ENCODE measurements at regions not wholly inside any gene's neighbourhood (a gene's known extent, or its start where the extent isn't known, plus 50 kb on each side); places are given as distances from the start of the nearest gene placed in this dataset.

DNA sequence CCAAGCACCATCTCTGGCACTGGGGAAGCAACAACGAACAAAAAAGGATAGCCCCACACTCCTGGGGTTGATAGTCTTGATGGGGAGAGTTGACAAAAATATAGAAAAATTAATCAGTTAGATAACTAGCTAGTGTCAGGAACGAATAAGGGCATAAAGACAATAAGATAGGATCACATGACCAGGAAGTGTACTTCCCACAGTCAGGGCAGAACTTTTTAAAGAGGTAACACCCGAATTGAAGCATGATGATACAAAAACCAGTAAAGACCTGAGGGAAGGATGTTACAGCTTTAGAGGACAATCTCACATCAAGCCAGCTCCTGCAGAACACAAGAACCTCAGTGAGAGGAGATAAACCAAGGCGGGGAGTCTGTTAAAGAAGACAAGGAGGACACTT lies 295.4 kb upstream of the CRIM1 start:
- DNase-seq (ENCODE audit: low read depth in 2 of 2, low spot score in 1 of 2), result no peak

DNA sequence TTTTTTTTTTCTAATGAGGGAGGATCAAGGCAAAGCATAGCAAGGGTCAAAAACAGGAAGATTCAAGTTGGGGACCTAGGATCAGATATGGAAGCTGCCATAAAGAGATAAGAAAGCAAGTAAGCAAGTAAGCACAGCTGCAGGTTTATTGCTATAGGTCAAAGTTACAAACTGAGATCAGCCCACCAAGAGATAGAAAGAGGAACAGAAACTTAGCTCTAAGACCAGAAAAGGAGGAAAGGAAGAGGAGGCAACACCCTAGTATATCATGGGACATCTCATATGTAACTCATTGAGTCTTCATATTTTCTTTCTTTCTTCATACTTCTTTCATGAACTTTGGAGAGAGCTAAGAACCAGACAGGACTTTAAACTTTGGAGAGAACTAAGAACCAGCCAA lies 295.9 kb upstream of the CRIM1 start:
- no peak for DNase-seq (ENCODE audit: low read depth in 2 of 2, low spot score in 1 of 2)

DNA sequence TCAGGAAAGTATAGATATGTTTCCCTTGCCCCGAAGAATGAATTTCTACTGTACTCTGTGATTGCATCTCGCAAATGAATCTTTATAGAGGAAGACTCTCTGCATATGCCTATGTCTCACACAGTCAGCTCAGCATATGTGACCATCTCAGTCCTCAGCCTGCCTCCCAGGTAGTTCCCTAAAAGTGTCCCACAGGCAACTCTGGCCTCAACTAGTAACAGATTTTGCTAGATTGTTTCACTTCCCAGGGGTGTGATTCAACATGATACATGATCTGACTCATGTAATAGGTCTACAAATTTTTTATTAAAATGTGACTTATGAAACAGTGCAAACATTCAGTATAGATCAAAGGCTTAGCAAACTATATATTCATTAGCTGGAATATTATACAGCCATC lies 296.6 kb upstream of the CRIM1 start:
- DNase-seq (ENCODE audit: low read depth in 2 of 2, low spot score in 1 of 2), result no peak

- no peak for DNase-seq (ENCODE audit: low read depth in 2 of 2, low spot score in 1 of 2)
Measured at GRCh38 chr2:36058076-36058475, 297.5 kb upstream of the CRIM1 start.

DNA sequence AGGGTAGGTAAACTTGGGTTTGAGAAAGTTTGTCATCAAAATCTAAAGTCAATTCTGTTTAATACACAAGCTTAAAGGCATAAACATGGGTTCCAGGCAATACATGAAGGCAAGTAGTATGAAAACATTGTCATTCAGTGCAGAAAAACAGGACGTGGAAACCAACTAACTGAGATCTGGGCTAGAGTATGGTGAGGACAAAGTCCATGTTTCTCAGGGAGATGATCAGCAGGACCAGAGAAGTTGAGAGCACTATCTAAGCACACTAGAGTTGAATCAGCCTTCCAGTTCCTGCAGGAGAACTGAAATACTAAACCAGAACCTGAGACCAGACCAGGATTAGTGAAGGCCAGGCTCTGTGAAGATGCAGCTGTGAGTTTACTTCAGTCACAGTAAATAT lies 302.8 kb upstream of the CRIM1 start:
- no peak for DNase-seq (ENCODE audit: low read depth in 2 of 2, low spot score in 1 of 2)

- DNase-seq (ENCODE audit: low read depth in 2 of 2, low spot score in 1 of 2), result no peak
Measured at GRCh38 chr2:36044411-36044810, 311.2 kb upstream of the CRIM1 start.

DNA sequence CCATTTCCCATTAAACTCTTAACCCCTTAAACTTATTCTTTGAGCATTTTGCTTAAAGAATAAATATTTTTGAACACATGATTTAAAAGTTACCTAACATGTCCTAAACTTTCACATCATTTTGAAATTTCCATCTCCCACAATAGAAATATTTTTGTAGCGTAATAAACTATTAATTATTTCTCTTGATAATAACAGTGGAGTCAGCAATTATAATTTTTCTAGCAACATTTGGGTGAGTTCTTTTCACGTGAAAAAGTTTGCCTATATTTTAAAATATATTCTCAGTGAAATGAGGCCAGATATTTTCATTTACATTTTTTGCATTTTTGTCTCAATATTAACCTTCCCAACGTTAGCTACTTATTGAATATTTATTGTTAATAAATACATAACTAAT lies 320.4 kb upstream of the CRIM1 start:
- DNase-seq (ENCODE audit: low read depth in 2 of 2, low spot score in 1 of 2), result no peak

DNA sequence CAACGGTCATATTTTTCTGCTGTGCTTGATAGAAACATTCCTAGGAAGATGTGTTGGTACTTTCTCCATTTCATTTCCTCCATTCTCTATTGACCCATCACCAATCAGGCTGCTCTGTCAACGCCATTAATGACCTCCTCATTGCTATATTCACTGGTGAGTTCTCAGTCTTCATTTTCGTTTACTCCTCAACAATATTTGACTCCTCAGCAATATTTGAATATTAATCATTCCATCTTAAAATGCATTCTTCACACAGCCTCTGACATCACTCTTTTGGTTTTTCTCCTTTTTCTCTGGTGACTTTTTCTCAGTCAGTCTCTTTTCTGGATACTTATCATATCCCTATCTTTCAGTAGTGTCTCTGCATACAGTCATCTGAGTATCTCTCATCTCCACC lies 323.5 kb upstream of the CRIM1 start:
- DNase-seq (ENCODE audit: low read depth in 2 of 2, low spot score in 1 of 2), result no peak

GRCh38 chr2:36031471-36031870 lies 324.1 kb upstream of the CRIM1 start:
- DNase-seq (ENCODE audit: low read depth in 2 of 2, low spot score in 1 of 2), result no peak

DNA sequence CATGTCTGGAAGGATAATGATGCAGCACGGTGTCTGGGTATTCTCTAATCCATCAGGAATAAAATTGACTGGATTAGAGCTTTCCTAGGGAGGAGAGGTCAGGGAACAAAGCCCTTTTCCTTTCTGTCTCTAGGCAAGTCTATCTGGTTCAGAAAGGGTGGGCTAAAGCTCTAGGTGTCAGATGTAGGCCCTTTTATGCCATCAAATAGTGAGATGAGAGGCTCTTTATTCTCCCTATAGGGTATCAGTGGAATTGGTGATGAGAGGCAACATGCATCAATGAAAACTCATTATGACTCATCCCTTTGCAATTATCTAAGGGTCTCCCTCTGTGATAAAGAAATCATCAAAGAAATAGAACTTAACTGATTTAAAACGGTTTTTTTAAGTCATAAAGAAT lies 328.0 kb upstream of the CRIM1 start:
- no peak for DNase-seq (ENCODE audit: low read depth in 2 of 2, low spot score in 1 of 2)

GRCh38 chr2:36013064-36013463 lies 342.5 kb upstream of the CRIM1 start:
- DNase-seq (ENCODE audit: low read depth in 2 of 2, low spot score in 1 of 2), result no peak

DNA sequence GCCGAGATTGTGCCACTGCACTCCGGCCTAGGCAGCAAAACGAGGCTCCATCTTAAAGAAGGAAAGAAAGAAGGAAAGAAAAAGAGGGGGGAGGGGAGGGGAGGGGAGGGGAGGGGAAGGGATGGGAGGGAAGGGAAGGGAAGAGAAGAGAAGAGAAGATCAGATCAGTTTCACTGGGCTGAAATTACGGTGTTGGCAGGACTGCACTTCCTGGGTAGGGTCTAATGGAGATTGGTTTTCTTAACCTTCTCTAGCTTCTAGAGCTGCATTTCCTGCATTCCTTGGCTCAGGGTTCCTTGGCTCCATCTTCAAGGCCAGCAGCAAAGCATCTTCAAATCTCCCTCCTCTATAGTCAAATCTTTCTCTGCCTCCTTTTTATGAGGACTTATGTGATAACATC lies 349.1 kb upstream of the CRIM1 start:
- no peak for DNase-seq (ENCODE audit: low read depth in 2 of 2, low spot score in 1 of 2)

GRCh38 chr2:36002941-36003340 lies 352.6 kb upstream of the CRIM1 start:
- DNase-seq (ENCODE audit: low read depth in 2 of 2, low spot score in 1 of 2), result no peak

DNA sequence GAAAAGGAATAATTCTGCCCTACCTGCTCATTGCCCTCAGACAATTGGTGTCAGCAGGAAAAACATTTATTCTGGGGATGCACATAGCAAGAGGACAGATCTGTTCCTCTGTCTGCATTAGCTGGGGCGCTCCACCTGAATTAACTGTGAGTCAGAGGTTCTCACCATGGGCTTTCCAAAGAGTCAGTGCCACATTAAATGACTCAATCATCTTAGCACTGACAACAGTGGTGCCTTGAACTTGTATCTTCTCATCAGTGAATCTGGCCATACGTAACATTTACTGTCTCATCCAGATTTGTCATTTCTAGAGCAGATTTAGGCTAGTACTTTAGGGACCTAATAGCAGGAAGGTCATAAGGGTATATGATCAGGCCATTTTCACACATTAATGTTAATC lies 358.1 kb upstream of the CRIM1 start:
- no peak for DNase-seq (ENCODE audit: low read depth in 2 of 2, low spot score in 1 of 2)

DNA sequence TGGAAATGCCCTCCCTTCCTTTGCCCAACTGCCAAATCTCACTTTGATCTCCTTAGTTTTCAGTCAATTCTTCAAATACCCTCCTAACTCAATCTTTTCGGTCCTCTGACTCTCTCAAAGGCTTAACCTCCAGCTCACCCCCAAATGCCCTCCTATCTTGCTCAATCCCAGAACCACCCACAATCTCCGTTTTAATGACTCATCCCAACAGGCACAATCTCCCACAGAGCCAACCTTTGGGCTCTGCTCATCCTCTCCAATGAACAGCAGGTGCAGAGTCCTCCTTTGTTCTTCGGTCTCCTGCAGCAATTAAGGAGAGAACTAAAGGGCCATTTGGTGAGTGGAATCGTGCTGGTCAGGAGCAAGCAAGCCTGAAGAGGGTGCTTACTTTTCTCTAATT lies 366.1 kb upstream of the CRIM1 start:
- DNase-seq (ENCODE audit: low read depth in 2 of 2, low spot score in 1 of 2), result no peak

DNA sequence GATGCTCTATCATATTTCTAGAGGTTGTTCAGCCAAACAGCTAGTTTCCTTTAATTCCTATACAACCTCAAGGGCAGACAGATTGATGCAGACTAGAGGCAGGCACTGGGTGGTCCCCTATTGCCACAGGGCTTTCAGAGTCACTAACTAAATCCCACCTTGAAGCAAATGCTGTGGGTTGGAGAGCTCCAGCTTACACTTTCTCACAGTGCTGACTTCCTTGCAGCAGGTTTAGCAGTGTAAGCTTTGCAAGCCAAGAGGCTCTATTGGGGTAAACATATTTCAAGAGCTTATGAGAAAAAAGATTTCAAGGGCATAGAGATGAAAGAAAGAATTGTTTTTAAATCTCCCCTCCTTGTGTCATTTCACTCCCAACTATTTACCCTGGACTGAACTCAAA lies 366.5 kb upstream of the CRIM1 start:
- no peak for DNase-seq (ENCODE audit: low read depth in 2 of 2, low spot score in 1 of 2)

GRCh38 chr2:35986871-35987270 lies 368.7 kb upstream of the CRIM1 start:
- no peak for DNase-seq (ENCODE audit: low read depth in 2 of 2, low spot score in 1 of 2)

- no peak for DNase-seq (ENCODE audit: low read depth in 2 of 2, low spot score in 1 of 2)
Measured at GRCh38 chr2:35978218-35978617, 377.4 kb upstream of the CRIM1 start.

GRCh38 chr2:35976611-35977010 lies 379.0 kb upstream of the CRIM1 start:
- no peak for DNase-seq (ENCODE audit: low read depth in 2 of 2, low spot score in 1 of 2)

GRCh38 chr2:35973737-35974132 lies 381.8 kb upstream of the CRIM1 start:
- no peak for DNase-seq (ENCODE audit: low read depth in 2 of 2, low spot score in 1 of 2)

GRCh38 chr2:35973132-35973736 lies 382.3 kb upstream of the CRIM1 start:
- no peak for DNase-seq (ENCODE audit: low read depth in 2 of 2, low spot score in 1 of 2)

DNA sequence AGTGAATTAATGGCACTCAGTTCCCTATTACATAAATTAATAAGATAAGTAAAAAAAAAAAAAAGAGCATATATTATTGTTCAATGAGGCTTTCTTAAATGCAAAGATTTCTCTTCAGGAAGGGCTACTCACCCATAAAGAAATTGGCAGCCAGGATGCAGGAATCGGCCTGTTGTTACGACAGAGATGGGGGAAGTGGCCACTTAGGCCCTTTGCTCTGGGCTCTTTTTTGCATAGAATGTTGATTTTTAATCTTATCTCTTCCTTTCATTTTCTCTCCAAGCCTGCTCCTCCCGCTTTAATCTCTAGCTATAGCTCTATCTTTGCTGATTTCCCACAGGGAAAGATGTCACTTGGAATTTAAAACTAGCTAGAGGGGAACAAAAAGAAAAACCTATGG lies 391.8 kb upstream of the CRIM1 start:
- DNase-seq (ENCODE audit: low read depth in 2 of 2, low spot score in 1 of 2), result no peak

DNA sequence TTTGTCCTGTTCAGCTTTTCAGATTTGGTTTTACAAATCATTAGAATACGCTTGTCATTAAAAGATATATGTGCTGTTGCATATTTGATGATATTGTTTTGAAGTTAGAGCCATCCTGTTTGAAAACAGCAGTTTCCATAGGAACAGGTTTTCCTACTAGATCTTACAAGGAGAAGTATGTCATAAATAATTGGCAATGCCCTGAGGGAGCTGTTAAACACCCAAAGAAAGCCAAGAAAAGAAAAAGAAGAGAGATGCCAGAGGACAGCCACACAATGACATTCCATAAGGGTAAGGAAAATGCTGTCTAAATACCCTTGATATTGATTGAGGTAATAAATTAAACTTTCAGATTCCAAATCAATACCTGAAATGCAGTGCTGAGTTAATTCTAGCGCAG lies 392.2 kb upstream of the CRIM1 start:
- DNase-seq (ENCODE audit: low read depth in 2 of 2, low spot score in 1 of 2), result no peak

DNA sequence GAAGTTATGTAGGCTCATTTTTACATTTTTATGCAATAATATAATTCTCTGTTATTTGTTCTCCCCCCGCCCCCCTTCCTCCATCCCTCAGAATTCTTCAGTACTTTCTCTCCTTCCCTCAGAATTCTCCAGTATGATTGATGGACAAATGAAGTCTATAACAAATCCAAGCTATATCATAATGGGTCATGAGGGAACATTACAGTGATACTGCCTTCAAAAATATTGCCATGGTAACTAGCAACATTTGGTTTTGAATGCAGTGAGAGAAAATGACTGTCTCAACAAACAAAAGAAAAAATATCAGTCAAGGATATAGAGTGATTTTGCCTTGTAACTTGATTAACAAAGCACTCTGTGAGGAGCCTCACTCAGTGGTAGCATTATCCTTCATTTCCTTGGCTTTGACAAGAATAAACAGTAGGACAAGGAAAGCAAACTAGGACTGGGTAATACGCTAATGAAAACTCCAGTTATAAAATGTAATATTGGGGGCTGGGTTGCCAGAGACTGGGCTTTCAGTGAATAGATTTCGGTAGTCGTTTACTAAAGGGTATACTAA lies 392.9 kb upstream of the CRIM1 start:
- no peak for DNase-seq (ENCODE audit: low read depth in 2 of 2, low spot score in 1 of 2)
